MM.1S (cell line): ENCODE measurements at regions not wholly inside any gene's neighbourhood (a gene's known extent, or its start where the extent isn't known, plus 50 kb on each side); places are given as distances from the start of the nearest gene placed in this dataset.

Experiments
- CTCF ChIP-seq: fragments of 300-600 bp; sonication (generic); IDR thresholded peaks from 2 replicates; pipeline ENCODE4 v1.5.1; 2016; ENCODE audit warnings: antibody characterized with exemption, low read length, mixed read lengths
- EZH2 ChIP-seq: fragments of 300-600 bp; sonication (generic); optimal IDR thresholded peaks from 2 replicates; pipeline ENCODE3; 2017; ENCODE audit warnings: low read depth, mild to moderate bottlenecking, antibody characterized with exemption, low read length, mixed read lengths

- TF ChIP-seq CTCF (no peak), EZH2 (no peak)
Observed at GRCh38 chr14:43168371-43168925, 1338.6 kb downstream of the FSCB start.
